LNCaP clone FGC (cell line): ENCODE measurements at regions not wholly inside any gene's neighbourhood (a gene's known extent, or its start where the extent isn't known, plus 50 kb on each side); places are given as distances from the start of the nearest gene placed in this dataset.

Source experiments
- DNase-seq: peaks from one replicate; pipeline ENCODE4 v3.0.0-alpha.2; 2011; ENCODE audit warnings: low read depth
- H3K4me3 ChIP-seq: 2 replicates; pipeline ENCODE4 v1.5.1; 2011; ENCODE audit warnings: mild to moderate bottlenecking, low read depth, low read length, control low read depth
- TF ChIP-seq, protein P1 (sequence below): IDR thresholded peaks from 2 replicates; pipeline ENCODE4 v1.5.1; 2012; ENCODE audit warnings: mild to moderate bottlenecking; ENCODE audit not compliant: control insufficient read depth, insufficient read depth; ENCODE audit errors: extremely low read depth

DNA sequence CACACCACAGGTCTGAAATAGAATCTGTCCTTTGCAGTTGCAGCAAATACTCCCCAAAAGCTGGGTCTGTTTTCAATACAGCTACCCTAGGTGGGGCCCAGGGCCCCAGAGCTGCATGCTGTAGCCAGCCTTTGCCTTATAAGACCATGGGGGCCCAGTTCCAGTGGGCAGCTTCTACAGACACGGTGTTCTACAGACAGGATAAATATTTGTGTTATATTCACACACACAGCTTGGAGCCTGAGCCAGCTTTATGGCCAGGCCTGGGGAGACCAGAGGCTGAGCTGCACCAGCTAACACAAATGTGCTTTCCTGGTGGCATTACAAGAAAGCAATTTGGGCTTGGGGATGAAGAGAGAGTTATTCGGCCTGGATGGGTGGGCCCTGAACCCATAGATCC lies 151.8 kb upstream of the NCAM1 start:
- no peak for DNase-seq
- TF ChIP-seq, protein P1, sequence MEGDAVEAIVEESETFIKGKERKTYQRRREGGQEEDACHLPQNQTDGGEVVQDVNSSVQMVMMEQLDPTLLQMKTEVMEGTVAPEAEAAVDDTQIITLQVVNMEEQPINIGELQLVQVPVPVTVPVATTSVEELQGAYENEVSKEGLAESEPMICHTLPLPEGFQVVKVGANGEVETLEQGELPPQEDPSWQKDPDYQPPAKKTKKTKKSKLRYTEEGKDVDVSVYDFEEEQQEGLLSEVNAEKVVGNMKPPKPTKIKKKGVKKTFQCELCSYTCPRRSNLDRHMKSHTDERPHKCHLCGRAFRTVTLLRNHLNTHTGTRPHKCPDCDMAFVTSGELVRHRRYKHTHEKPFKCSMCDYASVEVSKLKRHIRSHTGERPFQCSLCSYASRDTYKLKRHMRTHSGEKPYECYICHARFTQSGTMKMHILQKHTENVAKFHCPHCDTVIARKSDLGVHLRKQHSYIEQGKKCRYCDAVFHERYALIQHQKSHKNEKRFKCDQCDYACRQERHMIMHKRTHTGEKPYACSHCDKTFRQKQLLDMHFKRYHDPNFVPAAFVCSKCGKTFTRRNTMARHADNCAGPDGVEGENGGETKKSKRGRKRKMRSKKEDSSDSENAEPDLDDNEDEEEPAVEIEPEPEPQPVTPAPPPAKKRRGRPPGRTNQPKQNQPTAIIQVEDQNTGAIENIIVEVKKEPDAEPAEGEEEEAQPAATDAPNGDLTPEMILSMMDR, result no peak
- H3K4me3 ChIP-seq, result no peak overlapping the region

DNA sequence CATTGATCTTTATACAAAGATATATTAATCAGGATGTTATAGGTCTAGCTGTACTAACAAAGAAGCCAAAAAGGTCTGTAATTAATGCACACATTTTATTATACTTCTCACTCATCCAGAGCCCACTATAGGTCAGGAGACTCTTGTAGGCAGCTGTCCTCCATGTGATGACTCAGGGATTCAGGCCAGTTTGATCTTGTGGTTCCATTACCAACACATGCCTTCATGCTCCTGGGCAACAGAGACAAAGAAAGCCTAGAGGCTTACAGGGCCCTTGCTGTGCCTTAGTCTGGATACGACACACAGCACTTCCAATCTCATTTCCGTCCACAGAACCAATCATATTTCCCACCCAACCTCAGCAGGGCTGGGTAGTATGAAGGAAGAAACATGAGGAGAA lies 150.3 kb upstream of the NCAM1 start:
- TF ChIP-seq, protein P1, result no peak
- no peak overlapping the region for H3K4me3 ChIP-seq
- no peak for DNase-seq

DNA sequence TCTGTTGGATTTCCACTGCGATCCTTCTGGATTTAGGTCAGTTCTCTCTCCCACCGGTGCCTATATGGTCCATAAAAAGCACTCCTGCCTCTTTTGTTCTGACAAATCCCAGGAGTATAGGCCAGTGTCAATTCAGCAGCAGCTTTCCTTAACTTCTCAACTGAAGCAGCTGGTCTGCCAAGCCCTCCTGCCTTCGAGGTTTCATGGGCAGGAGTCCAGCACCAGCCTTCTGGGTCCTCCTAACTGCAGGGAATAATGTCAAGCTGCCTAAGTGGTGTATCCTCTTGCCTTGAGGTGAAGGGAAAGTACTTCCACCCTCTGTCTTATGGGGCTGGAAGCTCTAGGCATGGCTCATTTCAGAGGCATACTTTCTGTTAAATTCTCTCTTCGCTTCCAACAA lies 149.4 kb upstream of the NCAM1 start:
- TF ChIP-seq, protein P1, result no peak
- DNase-seq, result no peak
- H3K4me3 ChIP-seq, result no peak overlapping the region

DNA sequence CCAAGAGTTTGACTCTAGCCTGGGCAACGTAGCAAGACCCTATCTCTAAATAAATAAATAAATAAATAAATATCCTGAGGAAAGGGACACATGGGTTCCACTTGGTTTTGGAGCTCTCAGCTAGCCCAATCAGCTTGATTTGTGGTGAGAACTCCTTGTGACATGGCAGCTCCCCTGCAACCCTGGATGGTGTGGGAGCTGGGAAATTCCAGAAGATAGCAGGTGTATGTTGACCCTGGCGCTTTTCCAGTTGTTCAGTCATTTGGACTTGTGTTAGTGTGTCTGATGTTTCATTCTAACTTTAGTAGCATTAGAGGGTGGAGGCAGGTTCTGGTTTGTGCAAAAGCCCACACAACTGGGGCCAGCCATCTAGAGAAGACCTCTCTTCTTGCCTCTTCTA lies 148.5 kb upstream of the NCAM1 start:
- no peak for DNase-seq
- no peak overlapping the region for H3K4me3 ChIP-seq
- TF ChIP-seq, protein P1, result no peak

DNA sequence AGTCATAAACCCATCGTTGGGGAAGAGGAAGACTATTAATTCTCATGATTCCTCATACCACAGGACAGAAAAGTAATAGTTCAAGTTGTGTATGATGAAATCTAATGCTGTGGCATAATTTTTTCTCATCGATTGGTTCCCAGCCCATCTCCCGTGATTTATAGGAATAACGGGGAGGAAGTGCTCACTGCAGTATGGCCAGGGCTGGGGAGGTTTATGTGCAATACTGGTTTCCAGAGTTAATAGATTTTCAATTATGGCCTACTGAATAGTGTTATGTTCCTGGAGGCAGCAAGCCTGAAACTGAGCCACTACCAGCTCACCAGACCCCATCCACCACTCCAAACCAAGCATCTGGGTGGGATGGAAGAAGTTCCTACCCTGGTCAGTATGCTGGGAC lies 147.1 kb upstream of the NCAM1 start:
- no peak for DNase-seq
- TF ChIP-seq, protein P1, result no peak
- no peak overlapping the region for H3K4me3 ChIP-seq

DNA sequence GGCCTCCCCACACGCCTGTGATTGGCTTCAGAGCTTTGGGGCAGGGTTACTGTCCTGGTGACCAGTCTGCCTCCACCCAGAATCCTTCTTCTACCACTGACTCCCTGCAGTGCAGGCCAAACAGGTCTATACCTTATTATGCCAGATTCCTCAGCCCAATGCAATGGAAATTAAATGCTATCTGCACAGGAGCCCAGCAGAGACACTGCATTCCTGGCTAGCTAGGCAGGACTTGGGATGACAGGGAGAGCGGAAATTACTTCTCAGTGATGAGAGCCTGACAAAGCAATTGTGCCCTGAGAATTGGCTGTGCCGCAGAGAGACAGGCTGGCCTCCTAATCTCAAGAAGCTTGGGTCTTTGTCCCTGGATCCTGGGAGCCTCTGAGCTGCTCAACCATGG lies 143.8 kb upstream of the NCAM1 start:
- TF ChIP-seq, protein P1, result no peak
- H3K4me3 ChIP-seq, result no peak overlapping the region
- no peak for DNase-seq

DNA sequence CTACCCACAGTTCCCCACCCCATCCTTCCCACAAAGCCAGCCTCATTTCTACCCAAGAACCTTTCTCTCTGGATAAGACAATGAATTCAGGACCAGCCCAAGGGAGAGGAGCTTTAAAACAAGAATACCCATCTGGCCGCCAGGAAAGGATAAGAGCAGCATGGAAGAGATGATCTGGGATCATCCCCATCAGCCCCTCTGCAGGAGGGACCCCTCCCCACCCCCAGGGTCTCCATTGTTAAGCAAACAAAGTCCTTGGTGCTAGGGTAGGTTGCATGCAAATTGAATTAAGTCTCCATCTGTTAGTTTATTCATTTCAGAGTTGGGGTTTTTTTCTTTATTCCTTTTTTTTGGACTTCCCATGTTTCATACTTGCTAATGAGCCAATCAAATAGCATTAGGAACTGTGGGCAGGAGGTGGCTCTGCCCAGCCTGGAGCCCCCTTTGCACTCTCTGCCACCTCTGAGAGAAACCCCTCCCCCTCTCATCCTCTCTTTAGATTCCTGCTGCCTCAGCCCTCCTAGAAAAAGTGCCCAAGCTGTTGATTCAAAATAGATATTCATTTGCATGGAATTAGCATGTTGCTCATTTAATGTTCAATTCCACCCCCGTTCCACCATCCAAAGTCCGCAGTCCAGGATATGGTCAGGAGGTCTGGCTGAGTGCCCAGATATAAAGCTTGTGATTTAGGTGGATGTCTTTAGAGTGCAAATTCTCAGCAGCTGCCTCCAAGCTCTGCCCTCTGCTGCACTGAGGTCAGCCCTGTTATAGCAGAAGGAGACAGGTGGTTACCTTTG lies 138.5 kb upstream of the NCAM1 start:
- TF ChIP-seq, protein P1, result no peak
- no peak overlapping the region for H3K4me3 ChIP-seq
- no peak for DNase-seq
